T-helper 2 cell treated with Interferon-gamma antibody and Interleukin-4, amounts not matched to agents 5 μg/mL and 100 μg/mL, for 36 hours (primary cell): ENCODE measurements at regions not wholly inside any gene's neighbourhood (a gene's known extent, or its start where the extent isn't known, plus 50 kb on each side); places are given as distances from the start of the nearest gene placed in this dataset.
"Not testable (repeated sequence)": the region's sequence is repeated elsewhere in the genome, so short reads cannot be mapped to it uniquely, and the experiment has no call there.

Experiments used
- DNase-seq: peaks from one replicate; pipeline ENCODE4 v3.0.0; 2021; ENCODE audit warnings: low spot score
- H3K27ac Mint-ChIP-seq: one replicate; pipeline ENCODE4 v1.8.0; 2021; ENCODE audit warnings: mild to moderate bottlenecking, mixed read lengths
- H3K27me3 Mint-ChIP-seq: one replicate; pipeline ENCODE4 v1.8.0; 2021; ENCODE audit warnings: low read depth, mixed read lengths
- H3K36me3 Mint-ChIP-seq: one replicate; pipeline ENCODE4 v1.8.0; 2021; ENCODE audit warnings: low read depth, mixed read lengths
- H3K4me1 Mint-ChIP-seq: one replicate; pipeline ENCODE4 v1.8.0; 2021; ENCODE audit warnings: low read depth, mixed read lengths
- H3K4me3 Mint-ChIP-seq: one replicate; pipeline ENCODE4 v1.8.0; 2022; ENCODE audit warnings: mild to moderate bottlenecking, moderate library complexity, mixed read lengths
- H3K9me3 Mint-ChIP-seq: one replicate; pipeline ENCODE4 v1.8.0; 2021; ENCODE audit warnings: mixed read lengths

DNA sequence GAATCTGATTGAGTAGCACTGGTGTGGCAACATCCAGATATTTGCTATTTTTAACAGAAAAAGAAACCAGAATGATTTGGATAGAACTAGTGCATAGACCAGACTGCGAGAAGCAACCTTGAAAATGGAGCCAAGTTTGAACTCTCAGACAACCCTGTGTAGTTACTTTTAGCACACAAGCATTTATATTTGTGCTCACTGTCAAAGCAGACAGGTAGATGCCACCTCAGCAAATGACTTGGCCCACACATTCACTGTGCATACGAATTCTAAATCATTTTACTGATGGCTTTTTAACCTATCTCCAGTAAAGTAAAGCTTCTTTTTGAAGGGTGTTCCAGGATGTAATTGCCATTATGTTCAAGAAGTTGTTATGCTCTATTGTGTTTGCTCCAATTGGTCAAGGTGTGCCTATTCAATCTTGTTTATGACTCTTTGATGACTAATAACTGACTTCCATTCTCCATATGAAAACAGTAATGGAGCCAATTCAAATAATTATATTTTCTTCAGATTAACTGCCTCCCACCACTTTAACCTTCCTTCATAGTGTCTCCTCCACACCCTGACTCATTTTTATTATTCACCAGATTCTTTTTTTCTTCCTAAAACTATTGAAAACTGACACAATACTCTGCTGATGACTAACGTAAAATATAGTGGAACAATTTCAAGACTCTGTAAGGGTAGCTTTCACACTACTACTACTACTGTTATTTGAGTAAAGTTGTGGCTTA, 138.5 kb downstream of the CCER1 start:
- H3K27me3 Mint-ChIP-seq = no peaks in the 10 kb centered on the region
- no peak for DNase-seq
- H3K9me3 Mint-ChIP-seq = no peaks in the 10 kb centered on the region
- no peak overlapping the region for H3K27ac Mint-ChIP-seq
- H3K4me1 Mint-ChIP-seq = no peaks in the 10 kb centered on the region
- no peak overlapping the region for H3K4me3 Mint-ChIP-seq
- H3K36me3 Mint-ChIP-seq = no peaks in the 10 kb centered on the region

- DNase-seq = no peak
- Mint-ChIP-seq H3K27me3 (no peaks in the 10 kb centered on the region), H3K36me3 (no peaks in the 10 kb centered on the region), H3K4me3 (no peak overlapping the region), H3K9me3 (no peaks in the 10 kb centered on the region), H3K4me1 (no peaks in the 10 kb centered on the region), H3K27ac (no peak overlapping the region)
Observed at GRCh38 chr12:90809940-90810339, 145.0 kb downstream of the CCER1 start.

- no peaks in the 10 kb centered on the region for H3K4me1 Mint-ChIP-seq
- no peaks in the 10 kb centered on the region for H3K27me3 Mint-ChIP-seq
- no peaks in the 10 kb centered on the region for H3K36me3 Mint-ChIP-seq
- H3K9me3 Mint-ChIP-seq = no peaks in the 10 kb centered on the region
- no peak overlapping the region for H3K4me3 Mint-ChIP-seq
- no peak for DNase-seq
- H3K27ac Mint-ChIP-seq = no peak overlapping the region
Observed at GRCh38 chr12:90808568-90808967, 146.4 kb downstream of the CCER1 start.

DNA sequence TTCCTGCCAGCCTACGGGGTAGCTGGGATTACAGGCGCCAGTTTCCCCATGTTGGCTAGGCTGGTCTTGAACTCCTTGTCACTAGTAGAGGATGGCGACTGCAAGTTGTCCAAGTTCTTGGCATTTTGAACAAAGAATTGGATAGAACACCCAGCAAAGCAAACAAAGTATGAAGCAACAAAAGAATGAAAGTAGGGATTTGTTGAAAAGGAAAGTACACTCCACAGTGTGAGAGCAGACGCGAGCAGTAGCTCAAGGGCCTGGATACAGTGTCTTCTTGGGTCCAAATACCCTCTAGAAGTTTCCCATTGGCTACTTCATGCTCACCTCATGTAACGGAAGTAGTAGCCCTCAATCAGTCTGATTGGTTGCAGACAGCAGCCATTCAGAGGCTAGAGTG, 152.2 kb downstream of the CCER1 start:
- no peaks in the 10 kb centered on the region for H3K9me3 Mint-ChIP-seq
- H3K36me3 Mint-ChIP-seq = no peaks in the 10 kb centered on the region
- no peak overlapping the region for H3K4me3 Mint-ChIP-seq
- no peak overlapping the region for H3K27ac Mint-ChIP-seq
- H3K27me3 Mint-ChIP-seq = no peaks in the 10 kb centered on the region
- DNase-seq = no peak
- H3K4me1 Mint-ChIP-seq = no peaks in the 10 kb centered on the region

DNA sequence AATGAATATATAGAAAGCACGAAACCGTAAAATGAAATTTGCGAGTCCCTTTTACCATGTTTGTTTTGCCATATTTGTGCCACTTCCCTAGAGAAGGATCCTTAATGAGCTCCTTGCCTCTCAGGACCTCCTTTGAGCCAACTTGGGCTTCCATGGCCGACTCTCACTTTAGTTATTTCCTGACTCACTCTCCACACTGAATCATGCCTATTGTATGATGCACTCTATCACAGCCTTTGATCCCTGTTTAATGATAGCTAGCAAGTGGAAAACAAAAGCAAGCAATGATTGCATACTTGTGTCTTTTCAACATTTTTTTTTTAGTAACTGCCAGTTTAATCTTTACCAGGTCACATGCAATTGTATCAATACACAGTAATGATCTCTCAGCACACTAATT, 153.2 kb downstream of the CCER1 start:
- no peaks in the 10 kb centered on the region for H3K36me3 Mint-ChIP-seq
- H3K9me3 Mint-ChIP-seq = no peaks in the 10 kb centered on the region
- H3K4me1 Mint-ChIP-seq = no peaks in the 10 kb centered on the region
- H3K27me3 Mint-ChIP-seq = no peaks in the 10 kb centered on the region
- no peak overlapping the region for H3K4me3 Mint-ChIP-seq
- DNase-seq = no peak
- H3K27ac Mint-ChIP-seq = no peak overlapping the region

GRCh38 chr12:90794212-90794611, 160.8 kb downstream of the CCER1 start:
- Mint-ChIP-seq H3K27ac (no peak overlapping the region), H3K27me3 (no peaks in the 10 kb centered on the region), H3K4me1 (no peaks in the 10 kb centered on the region), H3K9me3 (no peaks in the 10 kb centered on the region), H3K4me3 (no peak overlapping the region), H3K36me3 (no peaks in the 10 kb centered on the region)
- no peak for DNase-seq

- not testable (repeated sequence) for H3K36me3 Mint-ChIP-seq, H3K27me3 Mint-ChIP-seq, H3K4me3 Mint-ChIP-seq, H3K27ac Mint-ChIP-seq, DNase-seq, H3K9me3 Mint-ChIP-seq, H3K4me1 Mint-ChIP-seq
Observed at GRCh38 chr12:90792718-90793117, 162.3 kb downstream of the CCER1 start.

GRCh38 chr12:90791445-90791844, 163.5 kb downstream of the CCER1 start:
- DNase-seq = no peak

GRCh38 chr12:90790747-90791146, 164.2 kb downstream of the CCER1 start:
- Mint-ChIP-seq H3K36me3 (no peaks in the 10 kb centered on the region), H3K27me3 (no peaks in the 10 kb centered on the region), H3K4me1 (no peaks in the 10 kb centered on the region), H3K4me3 (no peak overlapping the region), H3K9me3 (no peaks in the 10 kb centered on the region), H3K27ac (no peak overlapping the region)
- no peak for DNase-seq

More at GRCh38 chr12:90791445-90791844, 163.5 kb downstream of the CCER1 start:
- Mint-ChIP-seq H3K36me3 (no peaks in the 10 kb centered on the region), H3K9me3 (no peaks in the 10 kb centered on the region), H3K4me1 (no peaks in the 10 kb centered on the region), H3K27me3 (no peaks in the 10 kb centered on the region), H3K27ac (no peak overlapping the region), H3K4me3 (no peak overlapping the region)

- no peak overlapping the region for H3K27ac Mint-ChIP-seq
- H3K27me3 Mint-ChIP-seq = no peaks in the 10 kb centered on the region
- H3K9me3 Mint-ChIP-seq = no peaks in the 10 kb centered on the region
- H3K36me3 Mint-ChIP-seq = no peaks in the 10 kb centered on the region
- DNase-seq = no peak
- H3K4me1 Mint-ChIP-seq = no peaks in the 10 kb centered on the region
- H3K4me3 Mint-ChIP-seq = no peak overlapping the region
Observed at GRCh38 chr12:90773491-90773890, 181.5 kb downstream of the CCER1 start.

DNA sequence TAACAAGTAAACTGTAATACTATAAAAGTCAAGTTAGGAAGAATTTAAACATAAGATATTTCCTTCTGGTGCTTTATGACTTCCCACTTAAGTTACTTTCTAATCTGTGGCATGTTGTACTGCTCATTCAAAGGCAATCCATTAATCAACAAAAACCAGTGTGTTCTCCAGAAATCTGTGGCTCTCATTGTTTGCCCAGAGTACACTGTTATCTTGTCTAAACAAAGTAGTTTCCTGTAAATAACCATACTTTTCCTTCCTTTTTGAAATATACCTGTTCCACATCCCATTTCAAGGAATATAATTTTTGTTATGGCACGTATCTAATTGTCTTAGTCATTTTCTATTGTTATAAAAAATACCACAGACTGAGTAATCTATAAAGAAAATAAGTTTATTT, 184.1 kb downstream of the CCER1 start:
- DNase-seq = no peak
- H3K4me3 Mint-ChIP-seq = no peak overlapping the region
- no peaks in the 10 kb centered on the region for H3K36me3 Mint-ChIP-seq
- H3K9me3 Mint-ChIP-seq = no peaks in the 10 kb centered on the region
- H3K27me3 Mint-ChIP-seq = no peaks in the 10 kb centered on the region
- H3K27ac Mint-ChIP-seq = no peak overlapping the region
- no peaks in the 10 kb centered on the region for H3K4me1 Mint-ChIP-seq

- Mint-ChIP-seq H3K4me3 (no peak overlapping the region), H3K4me1 (no peaks in the 10 kb centered on the region), H3K36me3 (no peaks in the 10 kb centered on the region), H3K27ac (no peak overlapping the region), H3K27me3 (no peaks in the 10 kb centered on the region), H3K9me3 (no peaks in the 10 kb centered on the region)
- DNase-seq = no peak
Observed at GRCh38 chr12:90757957-90758356, 197.0 kb downstream of the CCER1 start.

- DNase-seq = no peak
Observed at GRCh38 chr12:90745211-90745610, 209.8 kb downstream of the CCER1 start.

GRCh38 chr12:90741611-90742010, 213.4 kb downstream of the CCER1 start:
- H3K4me1 Mint-ChIP-seq = no peaks in the 10 kb centered on the region
- no peak overlapping the region for H3K4me3 Mint-ChIP-seq
- H3K36me3 Mint-ChIP-seq = no peaks in the 10 kb centered on the region
- DNase-seq = no peak
- no peak overlapping the region for H3K27ac Mint-ChIP-seq
- H3K27me3 Mint-ChIP-seq = no peaks in the 10 kb centered on the region
- H3K9me3 Mint-ChIP-seq = peaks cover 3% of the 10 kb centered on the region

More at GRCh38 chr12:90745211-90745610, 209.8 kb downstream of the CCER1 start:
- no peaks in the 10 kb centered on the region for H3K27me3 Mint-ChIP-seq
- H3K27ac Mint-ChIP-seq = no peak overlapping the region
- no peaks in the 10 kb centered on the region for H3K36me3 Mint-ChIP-seq
- peaks cover 7% of the 10 kb centered on the region for H3K9me3 Mint-ChIP-seq
- H3K4me1 Mint-ChIP-seq = no peaks in the 10 kb centered on the region
- H3K4me3 Mint-ChIP-seq = no peak overlapping the region

DNA sequence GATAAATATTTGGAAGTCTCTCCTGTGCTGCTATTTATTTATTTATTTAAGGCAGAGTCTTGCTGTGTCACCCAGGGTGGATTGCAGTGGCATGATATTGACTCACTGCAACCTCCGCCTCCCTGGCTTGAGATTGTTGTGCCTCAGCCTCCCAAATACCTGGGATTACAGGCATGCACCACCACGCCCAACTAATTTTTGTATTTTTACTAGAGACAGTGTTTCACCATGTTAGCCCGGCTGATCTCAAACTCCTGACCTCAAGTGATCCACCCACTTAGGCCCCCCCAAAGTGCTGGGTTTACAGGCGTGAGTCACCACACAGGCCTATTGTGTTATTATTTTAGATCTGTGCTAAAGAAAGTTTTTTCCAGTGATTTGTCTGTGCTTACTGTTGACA, 225.2 kb downstream of the CCER1 start:
- Mint-ChIP-seq H3K27me3 (no peaks in the 10 kb centered on the region), H3K27ac (no peak overlapping the region), H3K4me1 (no peaks in the 10 kb centered on the region), H3K9me3 (no peaks in the 10 kb centered on the region), H3K36me3 (no peaks in the 10 kb centered on the region), H3K4me3 (no peak overlapping the region)
- DNase-seq = no peak
